GM12878 (cell line): ENCODE measurements at regions not wholly inside any gene's neighbourhood (a gene's known extent, or its start where the extent isn't known, plus 50 kb on each side); places are given as distances from the start of the nearest gene placed in this dataset.

Experiments used
- ATAC-seq: fragments of 200-7000 bp; cut with Tn5 transposase; 3 replicates; pipeline ENCODE4 v1.9.1; 2020; ENCODE audit warnings: mild to moderate bottlenecking, moderate library complexity
- BruUV-seq: library from RNA; stranded (reverse); fragments of 400-500 nt; replicated peaks from 2 replicates; lab custom pipeline; 2021; lab: Mats Ljungman, UMichigan
- CTCF ChIA-PET: fragments of 300-600 bp; sonication (Branson Sonifier 250); formaldehyde crosslinking; extraction: SDS; loops from one replicate; lab custom pipeline; 2021; ENCODE audit warnings: inconsistent platforms; lab: Yijun Ruan, JAX
- POLR2A ChIA-PET: fragments of 350-600 bp; formaldehyde crosslinking; extraction: SDS; loops from one replicate; lab custom pipeline; 2021; ENCODE audit warnings: inconsistent platforms; lab: Charles Lee
- RAD21 ChIA-PET: fragments of 300-600 bp; sonication (Branson Sonifier 250); formaldehyde crosslinking; loops from one replicate; lab custom pipeline; 2023; ENCODE audit warnings: antibody characterized with exemption; ENCODE audit not compliant: unreplicated experiment; lab: Charles Lee
- SMC1A ChIA-PET: fragments of 300-600 bp; sonication (Branson Sonifier 250); formaldehyde crosslinking; loops from one replicate; lab custom pipeline; 2023; ENCODE audit not compliant: unreplicated experiment, uncharacterized antibody; lab: Charles Lee
- DNase-seq: peaks from one replicate; pipeline ENCODE4 v3.0.0-alpha.2; 2011; ENCODE audit warnings: low read depth, low spot score
- FAIRE-seq: peaks from 3 replicates; lab custom pipeline; 2011; peaks lifted over from hg19 to GRCh38; lab: Jason Lieb, UNC
- H2AFZ ChIP-seq: 2 replicates; pipeline ENCODE4 v1.6.0; 2011; ENCODE audit warnings: low read depth, low read length, control low read depth; ENCODE audit not compliant: control insufficient read depth
- H3K27ac ChIP-seq: 2 replicates; pipeline ENCODE4 v1.5.1; 2011; ENCODE audit warnings: control low read depth; ENCODE audit not compliant: control insufficient read depth, insufficient read depth
- H3K27me3 ChIP-seq, 2 experiments: replicated peaks in 1 of 2; 2 replicates each; pipeline versions ENCODE4 v1.6.0 to v1.6.1; 2011; ENCODE audit warnings: low read length in 1 of 2; ENCODE audit not compliant: control insufficient read depth in 2 of 2, insufficient read depth in 2 of 2
- H3K36me3 ChIP-seq, 2 experiments: 2 replicates each; pipeline ENCODE4 v1.5.1; 2011; ENCODE audit warnings: low read length in 1 of 2; ENCODE audit not compliant: control insufficient read depth in 2 of 2, insufficient read depth in 2 of 2
- H3K4me1 ChIP-seq: 2 replicates; pipeline ENCODE4 v1.6.1; 2011; ENCODE audit warnings: mild to moderate bottlenecking, low read length, moderate library complexity, mixed read lengths; ENCODE audit not compliant: control insufficient read depth, insufficient read depth
- H3K4me2 ChIP-seq: 2 replicates; pipeline ENCODE4 v1.6.0; 2011; ENCODE audit warnings: control low read depth; ENCODE audit not compliant: control insufficient read depth, insufficient read depth
- H3K4me3 ChIP-seq: fragments of 200-600 bp; sonication (generic); 2 replicates; pipeline ENCODE4 v1.5.1; 2016
- H3K79me2 ChIP-seq: 2 replicates; pipeline ENCODE4 v1.6.0; 2011; ENCODE audit warnings: low read length; ENCODE audit not compliant: control insufficient read depth, insufficient read depth
- H3K9ac ChIP-seq: 2 replicates; pipeline ENCODE4 v1.8.0; 2011; ENCODE audit warnings: low read length, control low read depth, mixed read lengths; ENCODE audit not compliant: control insufficient read depth, insufficient read depth
- H3K9me3 ChIP-seq: replicated peaks from 3 replicates; pipeline ENCODE4 v1.5.1; 2011; ENCODE audit warnings: mild to moderate bottlenecking, low read length; ENCODE audit not compliant: control insufficient read depth, insufficient read depth
- H4K20me1 ChIP-seq: 2 replicates; pipeline ENCODE4 v1.6.0; 2011; ENCODE audit not compliant: control insufficient read depth, insufficient read depth
- BHLHE40 ChIP-seq, 2 experiments: fragments of 450-650 bp in 1 of 2; IDR thresholded peaks; 2 replicates each; pipeline ENCODE4 v1.6.1; 2011 to 2017; ENCODE audit warnings: low read depth in 2 of 2, borderline replicate concordance in 1 of 2, improper control_type of control experiment in 1 of 2, low read length in 1 of 2, mild to moderate bottlenecking in 1 of 2
- CUX1 ChIP-seq: IDR thresholded peaks from 2 replicates; pipeline ENCODE4 v1.6.1; 2012; ENCODE audit warnings: improper control_type of control experiment, low read depth, low read length; ENCODE audit not compliant: insufficient replicate concordance
- GABPA ChIP-seq: IDR thresholded peaks from 2 replicates; pipeline ENCODE4 v1.6.1; 2014; ENCODE audit warnings: antibody characterized with exemption, low read depth, mild to moderate bottlenecking, inconsistent platforms
- HDGF ChIP-seq: fragments of 450-650 bp; IDR thresholded peaks from 2 replicates; pipeline ENCODE4 v1.6.1; 2016; ENCODE audit warnings: antibody characterized with exemption
- MTA3 ChIP-seq: IDR thresholded peaks from 2 replicates; pipeline ENCODE4 v1.6.1; 2012; ENCODE audit warnings: low read length, inconsistent platforms, borderline replicate concordance
- MYB ChIP-seq: fragments of 150-350 bp; IDR thresholded peaks from 2 replicates; pipeline ENCODE4 v1.6.1; 2014; ENCODE audit warnings: mild to moderate bottlenecking, low read depth, low read length, borderline replicate concordance
- NBN ChIP-seq: fragments of 450-650 bp; IDR thresholded peaks from 2 replicates; pipeline ENCODE4 v1.6.1; 2016
- POLR2A ChIP-seq: IDR thresholded peaks from 2 replicates; pipeline ENCODE4 v1.6.1; 2011; ENCODE audit warnings: low read depth, mild to moderate bottlenecking, low read length
- POU2F2 ChIP-seq: IDR thresholded peaks from 3 replicates; pipeline ENCODE4 v1.6.1; 2011; ENCODE audit warnings: low read depth, mild to moderate bottlenecking, low read length, borderline replicate concordance
- RAD51 ChIP-seq: fragments of 450-650 bp; IDR thresholded peaks from 2 replicates; pipeline ENCODE4 v1.6.1; 2016; ENCODE audit warnings: moderate library complexity, mild to moderate bottlenecking, inconsistent platforms
- RFX5 ChIP-seq: IDR thresholded peaks from 2 replicates; pipeline ENCODE4 v1.6.1; 2011; ENCODE audit warnings: low read depth, low read length, improper control_type of control experiment
- SMC3 ChIP-seq: IDR thresholded peaks from 2 replicates; pipeline ENCODE4 v1.6.1; 2011; ENCODE audit warnings: low read length, improper control_type of control experiment, borderline replicate concordance
- TBL1XR1 ChIP-seq: IDR thresholded peaks from 2 replicates; pipeline ENCODE4 v1.6.1; 2012; ENCODE audit warnings: low read depth, low read length, improper control_type of control experiment
- TCF7 ChIP-seq: IDR thresholded peaks from 2 replicates; pipeline ENCODE4 v1.6.1; 2014; ENCODE audit warnings: antibody characterized with exemption, borderline replicate concordance
- YY1 ChIP-seq: IDR thresholded peaks from 2 replicates; pipeline ENCODE4 v1.6.1; 2011; ENCODE audit warnings: low read depth, mild to moderate bottlenecking, low read length
- ZBED1 ChIP-seq: IDR thresholded peaks from 2 replicates; pipeline ENCODE4 v1.6.1; 2016; ENCODE audit warnings: borderline replicate concordance
- ZBTB4 ChIP-seq: fragments of 450-650 bp; formaldehyde crosslinking; IDR thresholded peaks from 2 replicates; pipeline ENCODE4 v1.4.0; 2022; ENCODE audit warnings: mild to moderate bottlenecking, moderate library complexity
- WGBS: methylation state at CpG from one replicate; pipeline ENCODE4 v1.1.6; 2016; ENCODE audit warnings: low lambda C conversion rate; ENCODE audit not compliant: insufficient replicate concordance, insufficient coverage; ENCODE audit errors: missing lambda C conversion rate; 5-methylcytosine and 5-hydroxymethylcytosine counted together
- in situ Hi-C: fragments of 300-500 bp; cut with MboI; formaldehyde crosslinking; loops from 9 replicates; pipeline ENCODE4 v1.14.3; 2018; ENCODE audit warnings: mixed read lengths
- intact Hi-C: fragments of 100-400 bp; cut with micrococcal nuclease; formaldehyde crosslinking; loops from one replicate; pipeline ENCODE4 v1.14.2; 2022; ENCODE audit not compliant: unreplicated experiment

- POLR2A ChIA-PET = no interaction called here
- in situ Hi-C loops = no loop called here
- no TSS peak for BruUV-seq
Measured at GRCh38 chr3:178485756-178486155, 50.5 kb upstream of the KCNMB2 start.

More at GRCh38 chr3:178485756-178486155, 50.5 kb upstream of the KCNMB2 start:
- Histone ChIP-seq H3K27me3 (no peaks in the 10 kb centered on the region), H3K9ac (no peak overlapping the region), H2AFZ (no peak overlapping the region), H3K27ac (no peak overlapping the region)
- DNase-seq = no peak
- intact Hi-C loops = no loop called here
- 67% methylated on average over 4 of the region's 4 CpGs for WGBS
- TF ChIP-seq RAD51 (no peak), ZBED1 (no peak), HDGF (no peak), RFX5 (no peak), NBN (no peak), MYB (no peak), ZBTB4 (no peak), POU2F2 (no peak), MTA3 (no peak), TBL1XR1 (no peak), YY1 (no peak), CUX1 (no peak), GABPA (no peak), SMC3 (no peak), BHLHE40 (IDR thresholded peaks at IDR 0.05; ENCODE audit: borderline replicate concordance in 1 of 2, low read depth in 2 of 2, low read length in 1 of 2) (no peak), TCF7 (no peak), POLR2A (no peak)
- TF ChIP-seq, all 136 proteins: peak for 0
- Histone ChIP-seq H3K4me1 (peaks cover 11% of the 10 kb centered on the region), H3K79me2 (no peaks in the 10 kb centered on the region), H3K36me3 (no peaks in the 10 kb centered on the region), H3K4me2 (no peak overlapping the region), H3K4me3 (no peak overlapping the region), H4K20me1 (no peaks in the 10 kb centered on the region), H3K9me3 (no peaks in the 10 kb centered on the region)
- FAIRE-seq = no peak
- ATAC-seq = no peak
- ChIA-PET CTCF (no interaction called here), RAD21 (no interaction called here), SMC1A (interaction anchor here (0.5 to 2.2 kb wide), 2 partner anchors 19 to 25 kb away, joined by 3 to 5 read pairs; no protein-coding TSS in a partner anchor)
